ENCODE measurements at regions not wholly inside any gene's neighbourhood (a gene's known extent, or its start where the extent isn't known, plus 50 kb on each side); places are given as distances from the start of the nearest gene placed in this dataset.

DNA sequence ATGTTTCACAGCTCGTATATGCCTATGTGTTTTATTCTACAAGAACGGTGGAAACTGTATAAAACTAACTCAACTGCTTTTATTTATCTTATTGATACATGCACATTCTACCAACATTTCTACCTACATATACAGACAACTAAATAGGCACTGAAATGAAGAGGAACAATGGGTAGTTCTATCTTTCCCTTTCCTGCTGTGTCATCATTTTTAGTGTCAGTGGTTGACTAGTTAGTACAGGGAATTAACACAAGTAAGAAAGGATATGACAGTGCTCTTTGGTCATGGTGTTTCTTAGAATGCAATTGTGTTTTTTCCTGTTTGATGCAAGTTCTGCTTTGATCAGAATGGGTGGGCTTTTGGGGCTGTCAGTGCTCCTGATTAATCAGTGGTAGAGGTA, 293.8 kb upstream of the CTSO start:
- no peaks in the 10 kb centered on the region for H3K4me1 ChIP-seq
- H3K4me2 ChIP-seq = no peak overlapping the region
- H4K20me1 ChIP-seq = no peaks in the 10 kb centered on the region
- TF ChIP-seq Cebpa-rat (IDR thresholded peaks at IDR 0.05) = no peak
- H3K36me3 ChIP-seq = no peaks in the 10 kb centered on the region
- no peaks in the 10 kb centered on the region for H3K27me3 ChIP-seq
- H3K9ac ChIP-seq = no peak overlapping the region
- no peak overlapping the region for H3K4me3 ChIP-seq
- no peaks in the 10 kb centered on the region for H3K9me3 ChIP-seq
- no peak overlapping the region for H3K27ac ChIP-seq

DNA sequence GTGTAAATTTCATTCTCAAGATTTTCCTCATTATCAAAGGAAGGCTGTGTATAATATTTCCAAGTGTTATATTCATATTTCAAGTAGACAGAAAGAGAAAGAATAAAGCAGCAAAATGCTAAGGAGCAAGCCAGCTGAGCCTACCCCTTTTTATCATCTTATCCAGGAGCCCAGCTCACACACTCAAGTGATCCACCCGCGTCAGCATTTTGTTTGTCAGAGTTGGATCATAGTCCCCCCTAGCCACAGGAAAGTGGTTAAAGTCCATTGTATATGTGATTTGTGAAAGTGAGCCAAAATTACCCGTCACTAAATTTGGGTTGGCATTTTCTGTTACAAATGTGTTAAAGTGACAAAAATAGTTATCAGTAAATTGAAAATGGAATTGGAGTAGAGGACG, 289.3 kb upstream of the CTSO start:
- no peak overlapping the region for H3K4me3 ChIP-seq
- no peak overlapping the region for H3K9ac ChIP-seq
- no peaks in the 10 kb centered on the region for H3K4me1 ChIP-seq
- no peaks in the 10 kb centered on the region for H3K36me3 ChIP-seq
- no peak overlapping the region for H3K27ac ChIP-seq
- no peak overlapping the region for H3K4me2 ChIP-seq
- no peak for TF ChIP-seq Cebpa-rat (IDR thresholded peaks at IDR 0.05)
- H4K20me1 ChIP-seq = no peaks in the 10 kb centered on the region
- H3K27me3 ChIP-seq = no peaks in the 10 kb centered on the region
- H3K9me3 ChIP-seq = no peaks in the 10 kb centered on the region

DNA sequence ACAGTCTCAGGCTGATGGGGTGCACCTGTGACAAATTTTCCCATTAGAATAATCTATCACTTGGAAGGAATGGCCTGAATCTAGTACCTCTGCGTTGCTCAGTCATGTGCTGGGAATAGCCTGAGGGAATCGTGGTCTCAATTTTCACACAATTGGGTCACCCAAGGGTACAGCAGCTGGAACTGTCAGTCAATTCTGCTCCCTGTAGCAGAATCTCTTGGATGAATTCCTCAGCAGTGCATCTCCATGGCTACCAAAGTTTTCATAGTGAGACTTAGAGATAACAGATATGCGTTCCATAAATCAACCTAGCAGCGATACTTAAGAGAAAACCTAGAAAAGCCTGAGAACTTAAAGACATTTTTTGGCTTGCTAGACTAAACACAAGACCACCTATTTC, 288.7 kb upstream of the CTSO start:
- Histone ChIP-seq H3K36me3 (no peaks in the 10 kb centered on the region), H3K27me3 (no peaks in the 10 kb centered on the region), H3K4me2 (no peak overlapping the region), H4K20me1 (no peaks in the 10 kb centered on the region), H3K9ac (no peak overlapping the region), H3K4me1 (no peaks in the 10 kb centered on the region), H3K9me3 (no peaks in the 10 kb centered on the region), H3K4me3 (no peak overlapping the region), H3K27ac (no peak overlapping the region)
- TF ChIP-seq Cebpa-rat (IDR thresholded peaks at IDR 0.05) = no peak

DNA sequence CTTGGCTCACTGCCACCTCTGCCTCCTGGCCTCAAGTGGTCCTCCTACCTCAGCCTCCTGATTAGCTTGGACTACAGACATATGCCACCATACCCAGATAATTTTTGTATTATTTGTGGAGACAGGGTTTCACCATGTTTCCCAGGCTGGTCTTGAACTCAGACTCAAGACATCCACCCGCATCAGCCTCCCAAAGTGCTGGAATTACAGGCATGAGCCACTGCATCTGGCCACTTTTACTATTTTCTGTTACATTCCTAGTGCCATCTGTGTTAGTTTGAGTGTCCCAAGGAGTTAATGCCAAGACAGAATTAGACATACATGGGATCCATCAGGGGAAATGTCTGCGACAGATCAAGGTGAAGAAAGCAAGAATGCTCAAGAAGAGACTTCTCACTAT, 288.2 kb upstream of the CTSO start:
- no peak overlapping the region for H3K4me2 ChIP-seq

DNA sequence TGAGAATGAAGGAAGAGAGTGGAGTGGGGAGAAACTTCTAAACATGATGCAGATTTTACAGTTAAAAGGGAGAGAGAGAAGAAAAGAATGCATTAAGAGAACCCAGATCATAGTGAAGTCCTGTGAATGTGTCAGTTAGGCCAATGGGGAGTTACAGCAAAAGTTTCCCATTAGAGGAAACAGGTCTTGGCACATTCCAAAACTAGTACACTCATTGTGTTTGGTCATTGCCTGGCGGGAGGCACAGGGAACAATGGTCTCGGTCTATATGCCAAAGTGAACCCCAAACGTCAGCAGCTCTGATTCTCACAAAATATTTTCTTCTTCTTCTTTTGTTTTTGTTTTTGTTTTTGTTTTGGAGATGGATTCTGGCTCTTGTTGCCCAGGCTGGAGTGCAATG, 284.5 kb upstream of the CTSO start:
- no peaks in the 10 kb centered on the region for H3K36me3 ChIP-seq
- no peaks in the 10 kb centered on the region for H3K4me1 ChIP-seq
- no peak overlapping the region for H3K27ac ChIP-seq
- no peak overlapping the region for H3K4me2 ChIP-seq
- no peaks in the 10 kb centered on the region for H4K20me1 ChIP-seq
- no peaks in the 10 kb centered on the region for H3K27me3 ChIP-seq
- H3K4me3 ChIP-seq = no peak overlapping the region
- no peak overlapping the region for H3K9ac ChIP-seq
- no peaks in the 10 kb centered on the region for H3K9me3 ChIP-seq
- no peak for TF ChIP-seq Cebpa-rat (IDR thresholded peaks at IDR 0.05)

More for the DNA sequence above, 288.2 kb upstream of the CTSO start:
- no peaks in the 10 kb centered on the region for H3K9me3 ChIP-seq
- H3K4me3 ChIP-seq = no peak overlapping the region
- H3K4me1 ChIP-seq = no peaks in the 10 kb centered on the region
- H3K36me3 ChIP-seq = no peaks in the 10 kb centered on the region
- no peak overlapping the region for H3K27ac ChIP-seq
- no peak overlapping the region for H3K9ac ChIP-seq
- no peaks in the 10 kb centered on the region for H4K20me1 ChIP-seq
- no peaks in the 10 kb centered on the region for H3K27me3 ChIP-seq
- TF ChIP-seq Cebpa-rat (IDR thresholded peaks at IDR 0.05) = no peak

DNA sequence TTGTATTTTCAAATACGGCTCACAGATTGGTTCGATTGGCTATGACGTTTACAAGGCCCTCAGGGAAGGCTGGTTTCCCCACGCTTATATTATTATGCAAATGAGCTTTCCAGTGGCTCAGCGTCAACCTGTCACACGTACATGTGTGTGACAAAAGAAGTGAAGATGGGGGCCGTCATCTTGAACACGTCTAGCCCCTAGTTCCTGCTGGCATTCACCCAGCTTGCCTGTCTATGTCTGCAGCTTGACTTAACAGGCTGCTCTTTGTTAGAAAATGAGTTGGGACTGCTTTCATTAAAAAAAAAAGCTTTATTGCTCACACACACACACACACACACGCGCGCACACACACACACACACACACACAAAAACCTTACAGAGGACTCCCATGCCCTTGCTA, 283.6 kb upstream of the CTSO start:
- no peaks in the 10 kb centered on the region for H3K9me3 ChIP-seq
- TF ChIP-seq Cebpa-rat (IDR thresholded peaks at IDR 0.05) = no peak
- no peak overlapping the region for H3K27ac ChIP-seq
- no peak overlapping the region for H3K4me2 ChIP-seq
- H4K20me1 ChIP-seq = no peaks in the 10 kb centered on the region
- H3K36me3 ChIP-seq = no peaks in the 10 kb centered on the region
- H3K27me3 ChIP-seq = no peaks in the 10 kb centered on the region
- H3K4me1 ChIP-seq = no peaks in the 10 kb centered on the region
- H3K9ac ChIP-seq = no peak overlapping the region
- H3K4me3 ChIP-seq = no peak overlapping the region

DNA sequence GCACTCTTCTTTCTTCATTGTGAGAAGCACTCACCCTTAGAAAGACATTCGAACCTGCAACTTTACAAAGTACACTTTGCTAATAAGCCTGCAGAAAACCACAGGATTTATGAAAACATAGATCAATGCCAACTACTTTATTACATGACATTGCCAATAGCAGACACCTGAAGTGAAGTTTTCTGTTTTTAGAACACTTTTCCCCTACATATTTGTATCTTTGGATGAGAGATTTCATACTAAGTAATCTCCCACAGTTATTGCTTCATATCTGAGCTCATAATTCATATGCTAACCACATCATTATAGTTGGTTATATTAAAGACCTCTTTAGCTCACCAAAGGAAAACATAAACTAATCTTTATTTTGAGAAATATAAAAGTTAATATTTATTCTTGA, 276.5 kb upstream of the CTSO start:
- no peak for TF ChIP-seq Cebpa-rat (IDR thresholded peaks at IDR 0.05)
- Histone ChIP-seq H3K4me3 (no peak overlapping the region), H3K4me1 (no peaks in the 10 kb centered on the region), H4K20me1 (no peaks in the 10 kb centered on the region), H3K9me3 (no peaks in the 10 kb centered on the region), H3K27ac (no peak overlapping the region), H3K36me3 (no peaks in the 10 kb centered on the region), H3K4me2 (no peak overlapping the region), H3K27me3 (no peaks in the 10 kb centered on the region), H3K9ac (no peak overlapping the region)

DNA sequence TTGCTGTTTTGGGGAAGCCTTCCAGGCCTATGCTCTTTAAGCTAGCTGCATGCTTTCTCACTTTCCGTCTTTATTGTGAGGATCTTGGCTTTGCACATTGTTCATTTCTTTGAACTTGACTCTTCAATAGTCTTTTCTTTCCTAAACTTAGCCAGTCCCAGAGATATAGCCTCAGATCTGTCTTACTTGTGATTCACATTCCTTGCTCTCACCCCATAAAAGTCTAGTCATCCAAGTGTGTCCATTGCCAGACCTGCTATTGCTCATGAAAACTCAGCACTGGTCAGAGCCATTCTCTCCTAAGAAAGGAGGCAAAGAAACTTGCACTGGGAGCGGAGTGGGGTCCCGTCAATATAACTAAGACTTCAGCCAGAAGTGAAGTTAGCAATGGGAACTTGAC, 275.0 kb upstream of the CTSO start:
- Histone ChIP-seq H3K9ac (no peak overlapping the region), H3K36me3 (no peaks in the 10 kb centered on the region), H4K20me1 (no peaks in the 10 kb centered on the region), H3K9me3 (no peaks in the 10 kb centered on the region), H3K27ac (no peak overlapping the region), H3K4me3 (no peak overlapping the region), H3K4me2 (no peak overlapping the region), H3K4me1 (no peaks in the 10 kb centered on the region), H3K27me3 (no peaks in the 10 kb centered on the region)
- no peak for TF ChIP-seq Cebpa-rat (IDR thresholded peaks at IDR 0.05)

DNA sequence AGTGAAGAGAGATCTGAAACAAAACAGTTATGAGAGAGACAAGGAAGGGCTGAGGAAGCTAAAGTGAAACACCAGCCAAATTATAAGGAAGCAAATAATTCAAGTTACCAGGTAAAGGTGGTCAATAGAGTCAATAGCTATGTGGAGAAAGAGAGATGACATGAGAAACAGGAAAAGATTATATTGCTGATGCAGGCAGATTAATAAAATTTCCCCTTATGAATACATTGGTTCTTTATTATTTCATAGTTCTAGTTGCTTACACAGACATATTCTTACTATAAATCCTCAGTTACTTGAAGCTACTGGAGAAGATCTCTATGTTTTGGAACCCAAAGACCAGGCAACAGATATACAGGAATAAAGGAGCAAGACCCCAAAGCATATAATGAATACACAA, 273.7 kb upstream of the CTSO start:
- H3K4me2 ChIP-seq = no peak overlapping the region
- no peaks in the 10 kb centered on the region for H3K36me3 ChIP-seq
- H3K9me3 ChIP-seq = no peaks in the 10 kb centered on the region
- TF ChIP-seq Cebpa-rat (IDR thresholded peaks at IDR 0.05) = no peak
- H3K27ac ChIP-seq = no peak overlapping the region
- H3K4me3 ChIP-seq = no peak overlapping the region
- no peaks in the 10 kb centered on the region for H3K4me1 ChIP-seq
- no peaks in the 10 kb centered on the region for H3K27me3 ChIP-seq
- no peak overlapping the region for H3K9ac ChIP-seq
- no peaks in the 10 kb centered on the region for H4K20me1 ChIP-seq

DNA sequence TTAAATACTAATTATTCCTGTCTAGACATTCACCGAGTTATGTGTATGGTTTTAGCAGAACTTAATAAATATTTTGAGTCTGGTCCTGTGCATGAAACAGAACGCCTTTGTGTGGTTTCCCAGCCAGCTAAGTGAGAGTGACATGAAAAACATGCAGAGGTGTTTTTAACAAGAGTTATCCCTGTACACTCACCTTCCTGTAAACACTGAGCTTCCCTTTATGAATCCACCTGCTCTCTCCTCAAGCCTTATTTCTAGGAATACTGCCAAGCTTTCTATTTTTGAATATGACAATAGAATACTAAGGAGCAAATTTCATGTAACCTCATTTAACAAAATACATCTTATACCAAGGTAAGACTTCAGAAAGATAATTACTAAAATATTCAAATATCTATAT, 270.3 kb upstream of the CTSO start:
- H3K36me3 ChIP-seq = no peaks in the 10 kb centered on the region
- no peak for TF ChIP-seq Cebpa-rat (IDR thresholded peaks at IDR 0.05)
- no peak overlapping the region for H3K9ac ChIP-seq
- H3K4me1 ChIP-seq = no peaks in the 10 kb centered on the region
- H3K27ac ChIP-seq = no peak overlapping the region
- peaks cover 4% of the 10 kb centered on the region for H3K9me3 ChIP-seq
- H3K27me3 ChIP-seq = no peaks in the 10 kb centered on the region
- no peaks in the 10 kb centered on the region for H4K20me1 ChIP-seq
- no peak overlapping the region for H3K4me2 ChIP-seq
- H3K4me3 ChIP-seq = no peak overlapping the region

DNA sequence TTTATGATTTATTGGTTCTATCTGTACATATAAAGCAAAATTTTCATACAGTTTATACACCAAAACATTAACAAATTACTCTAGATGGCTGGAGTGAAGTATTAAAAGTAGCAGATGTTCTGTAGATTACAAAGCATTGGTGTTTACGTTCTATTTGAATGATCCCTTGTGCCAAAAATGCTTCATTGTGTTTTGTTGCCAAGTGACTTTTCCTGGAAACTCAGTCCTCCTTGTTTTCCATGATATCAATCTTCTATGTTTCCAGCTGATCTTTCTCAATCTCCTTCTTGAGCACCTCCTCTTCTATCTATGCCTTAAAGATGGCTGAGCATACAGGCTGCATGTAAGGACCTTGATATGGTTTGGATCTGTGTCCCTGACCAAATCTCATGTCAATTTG, 263.6 kb upstream of the CTSO start:
- Histone ChIP-seq H3K36me3 (no peaks in the 10 kb centered on the region), H3K27ac (no peak overlapping the region), H3K4me3 (no peak overlapping the region), H3K9ac (no peak overlapping the region), H3K9me3 (peaks cover 11% of the 10 kb centered on the region), H4K20me1 (no peaks in the 10 kb centered on the region), H3K27me3 (no peaks in the 10 kb centered on the region), H3K4me1 (no peaks in the 10 kb centered on the region), H3K4me2 (no peak overlapping the region)
- no peak for TF ChIP-seq Cebpa-rat (IDR thresholded peaks at IDR 0.05)

Data from BLaER1 (cell line).